ENCODE measurements at regions not wholly inside any gene's neighbourhood (a gene's known extent, or its start where the extent isn't known, plus 50 kb on each side); places are given as distances from the start of the nearest gene placed in this dataset.

DNA sequence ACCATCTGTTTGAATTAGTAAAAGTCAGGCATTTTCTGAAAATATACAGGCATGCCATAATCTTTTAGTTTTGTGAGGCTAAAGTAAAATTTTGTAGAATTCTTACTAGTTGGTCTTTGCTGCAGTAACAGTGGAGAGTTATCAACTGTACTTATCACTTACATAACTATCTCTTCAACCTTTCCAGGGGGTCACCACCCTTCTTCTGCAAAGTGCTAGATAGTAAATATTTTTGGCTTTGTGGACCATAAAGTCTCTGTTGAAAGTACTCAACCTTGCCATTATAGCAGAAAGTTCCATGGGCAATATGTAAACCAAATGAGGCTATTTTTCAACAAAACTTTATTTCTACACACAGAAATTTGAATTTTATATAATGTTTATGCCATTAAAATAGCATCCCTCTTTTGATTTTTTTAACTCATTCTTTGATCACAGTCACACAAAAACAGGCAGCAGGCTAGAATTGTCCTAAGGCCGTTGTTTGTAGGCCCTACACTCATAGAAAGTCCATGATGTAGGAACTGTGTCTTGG is 59.5 kb upstream of the KLF6 start:
- TF ChIP-seq, protein P1, sequence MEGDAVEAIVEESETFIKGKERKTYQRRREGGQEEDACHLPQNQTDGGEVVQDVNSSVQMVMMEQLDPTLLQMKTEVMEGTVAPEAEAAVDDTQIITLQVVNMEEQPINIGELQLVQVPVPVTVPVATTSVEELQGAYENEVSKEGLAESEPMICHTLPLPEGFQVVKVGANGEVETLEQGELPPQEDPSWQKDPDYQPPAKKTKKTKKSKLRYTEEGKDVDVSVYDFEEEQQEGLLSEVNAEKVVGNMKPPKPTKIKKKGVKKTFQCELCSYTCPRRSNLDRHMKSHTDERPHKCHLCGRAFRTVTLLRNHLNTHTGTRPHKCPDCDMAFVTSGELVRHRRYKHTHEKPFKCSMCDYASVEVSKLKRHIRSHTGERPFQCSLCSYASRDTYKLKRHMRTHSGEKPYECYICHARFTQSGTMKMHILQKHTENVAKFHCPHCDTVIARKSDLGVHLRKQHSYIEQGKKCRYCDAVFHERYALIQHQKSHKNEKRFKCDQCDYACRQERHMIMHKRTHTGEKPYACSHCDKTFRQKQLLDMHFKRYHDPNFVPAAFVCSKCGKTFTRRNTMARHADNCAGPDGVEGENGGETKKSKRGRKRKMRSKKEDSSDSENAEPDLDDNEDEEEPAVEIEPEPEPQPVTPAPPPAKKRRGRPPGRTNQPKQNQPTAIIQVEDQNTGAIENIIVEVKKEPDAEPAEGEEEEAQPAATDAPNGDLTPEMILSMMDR (IDR thresholded peaks at IDR 0.05; ENCODE audit: insufficient read depth, low read depth, low read length, missing control alignments), result no peak
- no peak for DNase-seq (ENCODE audit: low read depth)
- H3K4me3 ChIP-seq (ENCODE audit: low read length), result no peak overlapping the region

- TF ChIP-seq, protein P1 (IDR thresholded peaks at IDR 0.05; ENCODE audit: insufficient read depth, low read depth, low read length, missing control alignments), result no peak
- no peak for DNase-seq (ENCODE audit: low read depth)
Observed at GRCh38 chr10:3838460-3839437, 53.7 kb upstream of the KLF6 start.

DNA sequence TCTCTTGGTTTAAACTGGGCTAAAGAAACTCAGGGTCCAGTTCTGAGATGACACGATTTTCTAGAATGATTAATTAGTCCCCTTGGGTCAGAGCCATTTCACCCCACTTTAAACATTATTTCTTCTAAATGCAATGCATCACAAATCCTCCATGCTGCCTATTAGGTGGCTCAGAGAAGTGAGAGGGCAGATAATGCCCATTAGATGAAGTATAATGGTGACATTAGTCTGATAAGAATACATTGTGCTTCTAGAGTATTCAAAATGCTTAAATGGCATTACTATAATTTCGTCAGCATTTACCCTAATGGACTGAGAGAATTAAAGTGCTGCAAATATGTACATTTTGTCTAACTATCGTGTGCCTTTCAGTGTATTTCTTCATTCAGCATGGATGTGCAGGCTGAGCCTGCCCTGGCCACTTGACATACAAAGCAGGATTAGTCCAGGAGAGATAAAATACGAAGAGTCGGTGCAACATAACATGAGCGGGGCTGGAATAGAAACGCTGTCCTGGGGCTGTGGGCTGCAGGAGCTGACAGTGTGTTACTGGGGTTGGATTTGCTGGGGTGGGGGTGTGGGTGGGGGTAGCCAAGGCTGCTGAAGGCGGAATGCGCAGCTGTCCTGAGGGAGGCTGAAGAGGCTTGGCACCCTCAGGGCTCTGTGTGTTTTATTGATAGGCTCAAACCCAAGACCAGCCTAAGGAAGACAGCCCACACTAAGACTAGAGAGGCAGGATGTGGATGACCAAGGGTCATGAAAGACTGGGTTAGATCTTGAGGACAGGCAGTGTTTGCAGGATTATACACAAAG is 52.8 kb upstream of the KLF6 start:
- no peak for DNase-seq (ENCODE audit: low read depth)
- TF ChIP-seq, protein P1 (IDR thresholded peaks at IDR 0.05; ENCODE audit: insufficient read depth, low read depth, low read length, missing control alignments), result no peak
- no peak overlapping the region for H3K4me3 ChIP-seq (ENCODE audit: low read length)

More at GRCh38 chr10:3838460-3839437, 53.7 kb upstream of the KLF6 start:
- no peak overlapping the region for H3K4me3 ChIP-seq (ENCODE audit: low read length)

- DNase-seq (ENCODE audit: low read depth), result no peak
Observed at GRCh38 chr10:3836222-3836820, 51.3 kb upstream of the KLF6 start.

GRCh38 chr10:3835770-3836169 is 50.8 kb upstream of the KLF6 start:
- TF ChIP-seq, protein P1 (IDR thresholded peaks at IDR 0.05; ENCODE audit: insufficient read depth, low read depth, low read length, missing control alignments), result no peak
- DNase-seq (ENCODE audit: low read depth), result no peak

More at GRCh38 chr10:3836222-3836820, 51.3 kb upstream of the KLF6 start:
- H3K4me3 ChIP-seq (ENCODE audit: low read length), result no peak overlapping the region
- TF ChIP-seq, protein P1 (IDR thresholded peaks at IDR 0.05; ENCODE audit: insufficient read depth, low read depth, low read length, missing control alignments), result no peak

GRCh38 chr10:3834947-3835346 is 49.9 kb upstream of the KLF6 start:
- DNase-seq (ENCODE audit: low read depth), result no peak
- TF ChIP-seq, protein P1 (IDR thresholded peaks at IDR 0.05; ENCODE audit: insufficient read depth, low read depth, low read length, missing control alignments), result no peak
- no peak overlapping the region for H3K4me3 ChIP-seq (ENCODE audit: low read length)

More at GRCh38 chr10:3835770-3836169, 50.8 kb upstream of the KLF6 start:
- no peak overlapping the region for H3K4me3 ChIP-seq (ENCODE audit: low read length)
